GM12873 (cell line): ENCODE measurements at regions not wholly inside any gene's neighbourhood (a gene's known extent, or its start where the extent isn't known, plus 50 kb on each side); places are given as distances from the start of the nearest gene placed in this dataset.

ENCODE experiments used
- CTCF ChIP-seq: IDR thresholded peaks from 2 replicates; pipeline ENCODE4 v1.5.1; 2012; ENCODE audit warnings: low read depth, mild to moderate bottlenecking, moderate library complexity, low read length, control low read depth; ENCODE audit not compliant: insufficient read depth; ENCODE audit errors: missing control alignments

GRCh38 chr9:38212016-38212415 lies 143.0 kb upstream of the SHB start:
- no peak for TF ChIP-seq CTCF

GRCh38 chr9:38211002-38211401 lies 142.0 kb upstream of the SHB start:
- TF ChIP-seq CTCF: no peak

- TF ChIP-seq CTCF: no peak
These were observed 139.3 kb upstream of the SHB start for GRCh38 chr9:38208206-38208901.

GRCh38 chr9:38207247-38207778 lies 138.3 kb upstream of the SHB start:
- no peak for TF ChIP-seq CTCF

- no peak for TF ChIP-seq CTCF
These were observed 136.3 kb upstream of the SHB start for GRCh38 chr9:38205279-38205678.

GRCh38 chr9:38202336-38202938 lies 133.4 kb upstream of the SHB start:
- no peak for TF ChIP-seq CTCF

- TF ChIP-seq CTCF: no peak
These were observed 132.8 kb upstream of the SHB start for GRCh38 chr9:38201844-38202243.
